GM12878 (cell line): ENCODE measurements at regions not wholly inside any gene's neighbourhood (a gene's known extent, or its start where the extent isn't known, plus 50 kb on each side); places are given as distances from the start of the nearest gene placed in this dataset.

Experiments
- BACH1 ChIP-seq: fragments of 450-650 bp; IDR thresholded peaks from 2 replicates; pipeline ENCODE4 v1.6.1; 2017; ENCODE audit warnings: mild to moderate bottlenecking, borderline replicate concordance
- EZH2 ChIP-seq: IDR thresholded peaks from 2 replicates; pipeline ENCODE4 v1.6.1; 2012; ENCODE audit warnings: low read depth, mild to moderate bottlenecking, control low read depth, inconsistent platforms, low read length, borderline replicate concordance; ENCODE audit not compliant: control insufficient read depth
- POLR2A ChIP-seq: IDR thresholded peaks from 2 replicates; pipeline ENCODE4 v1.6.1; 2011; ENCODE audit warnings: low read depth, mild to moderate bottlenecking, low read length
- SP1 ChIP-seq: IDR thresholded peaks from one replicate; pipeline ENCODE4 v1.6.1; 2011; ENCODE audit warnings: low read depth, low read length
- TF ChIP-seq, protein P1 (sequence below), 3 experiments: IDR thresholded peaks in 2 of 3; conservative IDR thresholded peaks in 1 of 3; 2 replicates each; pipeline ENCODE4 v1.5.1; 2011; ENCODE audit warnings: low read depth in 3 of 3, low read length in 3 of 3, mild to moderate bottlenecking in 3 of 3, control low read depth in 2 of 3, moderate library complexity in 2 of 3, inconsistent platforms in 1 of 3, mixed read lengths in 1 of 3; ENCODE audit not compliant: control insufficient read depth in 2 of 3, insufficient read depth in 1 of 3; ENCODE audit errors: extremely low read depth in 1 of 3

DNA sequence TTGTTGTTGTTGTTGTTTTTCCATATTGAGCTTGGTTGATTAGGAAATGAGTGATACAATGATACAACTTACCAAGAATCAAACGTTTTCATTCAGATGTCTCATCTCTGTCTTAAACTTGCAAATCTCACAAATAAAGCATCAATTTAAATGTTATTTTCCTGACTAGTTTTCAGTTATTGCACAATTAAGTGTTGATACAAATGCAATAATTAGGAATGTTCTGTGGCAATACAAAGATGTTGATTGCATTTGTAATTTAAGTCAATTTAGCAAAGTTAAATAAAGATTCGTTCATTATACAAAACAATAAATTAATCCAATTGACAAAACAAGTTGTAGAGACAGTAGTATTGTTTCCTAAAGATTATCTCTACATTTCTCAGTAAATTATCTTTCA is 392.3 kb upstream of the ZNF804A start:
- TF ChIP-seq EZH2: no peak
- no peak for TF ChIP-seq SP1
- TF ChIP-seq BACH1: no peak
- no peak for TF ChIP-seq POLR2A
- TF ChIP-seq, protein P1, sequence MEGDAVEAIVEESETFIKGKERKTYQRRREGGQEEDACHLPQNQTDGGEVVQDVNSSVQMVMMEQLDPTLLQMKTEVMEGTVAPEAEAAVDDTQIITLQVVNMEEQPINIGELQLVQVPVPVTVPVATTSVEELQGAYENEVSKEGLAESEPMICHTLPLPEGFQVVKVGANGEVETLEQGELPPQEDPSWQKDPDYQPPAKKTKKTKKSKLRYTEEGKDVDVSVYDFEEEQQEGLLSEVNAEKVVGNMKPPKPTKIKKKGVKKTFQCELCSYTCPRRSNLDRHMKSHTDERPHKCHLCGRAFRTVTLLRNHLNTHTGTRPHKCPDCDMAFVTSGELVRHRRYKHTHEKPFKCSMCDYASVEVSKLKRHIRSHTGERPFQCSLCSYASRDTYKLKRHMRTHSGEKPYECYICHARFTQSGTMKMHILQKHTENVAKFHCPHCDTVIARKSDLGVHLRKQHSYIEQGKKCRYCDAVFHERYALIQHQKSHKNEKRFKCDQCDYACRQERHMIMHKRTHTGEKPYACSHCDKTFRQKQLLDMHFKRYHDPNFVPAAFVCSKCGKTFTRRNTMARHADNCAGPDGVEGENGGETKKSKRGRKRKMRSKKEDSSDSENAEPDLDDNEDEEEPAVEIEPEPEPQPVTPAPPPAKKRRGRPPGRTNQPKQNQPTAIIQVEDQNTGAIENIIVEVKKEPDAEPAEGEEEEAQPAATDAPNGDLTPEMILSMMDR (IDR thresholded peaks at IDR 0.05 in 2 of 3, conservative IDR thresholded peaks at IDR 0.05 in 1 of 3; ENCODE audit: control insufficient read depth in 2 of 3, extremely low read depth in 1 of 3, insufficient read depth in 1 of 3, low read depth in 3 of 3, low read length in 3 of 3): no peak
